Uterus (tissue), 3 donors: ENCODE measurements at regions not wholly inside any gene's neighbourhood (a gene's known extent, or its start where the extent isn't known, plus 50 kb on each side); places are given as distances from the start of the nearest gene placed in this dataset.

Experiments
- DNase-seq, 2 donors: peaks; one replicate each; pipeline ENCODE4 v3.0.0-alpha.2; 2019 to 2020
- H3K27ac ChIP-seq, 2 donors: fragments of 200-600 bp; sonication (generic); 1 replicate in 1 of 2; 2 replicates in 1 of 2; pipeline ENCODE4 v1.5.1; 2016 to 2018
- H3K27me3 ChIP-seq, 2 donors: fragments of 200-600 bp; sonication (generic); one replicate each; pipeline ENCODE4 v1.5.1; 2018 to 2019; ENCODE audit warnings: control low read depth in 1 of 2
- H3K36me3 ChIP-seq, 2 donors: fragments of 200-600 bp; sonication (generic); one replicate each; pipeline ENCODE4 v1.5.1; 2019; ENCODE audit warnings: control low read depth in 1 of 2
- H3K4me1 ChIP-seq, 2 donors: fragments of 200-600 bp; sonication (generic); one replicate each; pipeline ENCODE4 v1.5.1; 2018 to 2019; ENCODE audit warnings: control low read depth in 1 of 2
- H3K4me3 ChIP-seq, 2 donors: fragments of 200-600 bp; sonication (generic); 1 replicate in 1 of 2; 2 replicates in 1 of 2; pipeline ENCODE4 v1.5.1; 2018 to 2019; ENCODE audit warnings: mild to moderate bottlenecking in 1 of 2
- H3K9me3 ChIP-seq, 2 donors: fragments of 200-600 bp; sonication (generic); one replicate each; pipeline ENCODE4 v1.5.1; 2019; ENCODE audit warnings: control low read depth in 1 of 2
- POLR2A ChIP-seq, 2 donors: fragments of 450-650 bp; IDR thresholded peaks; one replicate each; pipeline ENCODE4 v1.6.1; 2016; ENCODE audit warnings: antibody characterized with exemption in 2 of 2, mild to moderate bottlenecking in 1 of 2, moderate library complexity in 1 of 2
- intact Hi-C: fragments of 100-400 bp; cut with DNase I; formaldehyde crosslinking; loops from one replicate; pipeline ENCODE4 v1.15.1; 2023; ENCODE audit warnings: low total_unique reads
- TF ChIP-seq, protein P1 (sequence below), 4 experiments: fragments of 200-600 bp in 2 of 4; fragments of 450-650 bp in 2 of 4; sonication (generic) in 2 of 4; IDR thresholded peaks; one replicate each; pipeline ENCODE4 v1.5.1; 2016 to 2019; ENCODE audit warnings: antibody characterized with exemption in 4 of 4, mild to moderate bottlenecking in 2 of 4, moderate library complexity in 1 of 4
- donor health status: DM: yes; HTN: yes; CAD: no.

DNA sequence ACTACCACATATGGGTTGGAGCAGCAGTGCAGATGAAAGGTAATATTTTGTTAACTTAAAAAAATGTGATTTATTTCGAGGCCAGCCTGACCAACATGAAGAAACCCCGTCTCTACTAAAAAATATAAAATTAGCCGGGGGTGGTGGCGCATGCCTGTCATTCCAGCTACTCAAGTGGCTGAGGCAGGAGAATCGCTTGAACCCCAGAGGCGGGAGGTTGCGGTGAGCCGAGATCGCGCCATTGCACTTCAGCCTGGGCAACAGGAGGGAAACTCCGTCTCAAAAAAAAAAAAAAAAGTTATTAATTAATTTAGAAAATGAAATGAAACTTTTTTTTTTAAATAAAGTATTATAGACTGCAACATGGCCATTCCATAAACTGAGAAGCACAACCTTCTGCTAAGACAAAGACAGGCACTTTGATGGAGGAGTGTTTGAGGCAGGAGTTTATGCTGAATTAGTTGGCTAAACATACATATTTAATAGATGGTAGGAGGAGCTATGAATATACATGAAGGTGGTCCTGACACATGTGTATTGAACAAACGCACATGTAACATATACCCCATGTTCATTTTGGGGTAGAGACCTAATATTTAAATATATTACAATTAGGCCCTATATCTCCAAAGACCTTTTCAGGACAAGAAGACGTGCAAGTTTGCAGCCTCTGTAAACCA lies 1485.3 kb upstream of the MIR17HG start:
- Histone ChIP-seq H3K36me3 (no peaks in the 10 kb centered on the region), H3K27me3 (no peaks in the 10 kb centered on the region), H3K9me3 (no peaks in the 10 kb centered on the region), H3K4me3 (no peak overlapping the region), H3K4me1 (no peaks in the 10 kb centered on the region), H3K27ac (no peak overlapping the region)
- TF ChIP-seq, protein P1, sequence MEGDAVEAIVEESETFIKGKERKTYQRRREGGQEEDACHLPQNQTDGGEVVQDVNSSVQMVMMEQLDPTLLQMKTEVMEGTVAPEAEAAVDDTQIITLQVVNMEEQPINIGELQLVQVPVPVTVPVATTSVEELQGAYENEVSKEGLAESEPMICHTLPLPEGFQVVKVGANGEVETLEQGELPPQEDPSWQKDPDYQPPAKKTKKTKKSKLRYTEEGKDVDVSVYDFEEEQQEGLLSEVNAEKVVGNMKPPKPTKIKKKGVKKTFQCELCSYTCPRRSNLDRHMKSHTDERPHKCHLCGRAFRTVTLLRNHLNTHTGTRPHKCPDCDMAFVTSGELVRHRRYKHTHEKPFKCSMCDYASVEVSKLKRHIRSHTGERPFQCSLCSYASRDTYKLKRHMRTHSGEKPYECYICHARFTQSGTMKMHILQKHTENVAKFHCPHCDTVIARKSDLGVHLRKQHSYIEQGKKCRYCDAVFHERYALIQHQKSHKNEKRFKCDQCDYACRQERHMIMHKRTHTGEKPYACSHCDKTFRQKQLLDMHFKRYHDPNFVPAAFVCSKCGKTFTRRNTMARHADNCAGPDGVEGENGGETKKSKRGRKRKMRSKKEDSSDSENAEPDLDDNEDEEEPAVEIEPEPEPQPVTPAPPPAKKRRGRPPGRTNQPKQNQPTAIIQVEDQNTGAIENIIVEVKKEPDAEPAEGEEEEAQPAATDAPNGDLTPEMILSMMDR (IDR thresholded peaks at IDR 0.05): no peak
- TF ChIP-seq POLR2A (IDR thresholded peaks at IDR 0.05): no peak
- intact Hi-C loops: no loop called here
- DNase-seq: no peak

DNA sequence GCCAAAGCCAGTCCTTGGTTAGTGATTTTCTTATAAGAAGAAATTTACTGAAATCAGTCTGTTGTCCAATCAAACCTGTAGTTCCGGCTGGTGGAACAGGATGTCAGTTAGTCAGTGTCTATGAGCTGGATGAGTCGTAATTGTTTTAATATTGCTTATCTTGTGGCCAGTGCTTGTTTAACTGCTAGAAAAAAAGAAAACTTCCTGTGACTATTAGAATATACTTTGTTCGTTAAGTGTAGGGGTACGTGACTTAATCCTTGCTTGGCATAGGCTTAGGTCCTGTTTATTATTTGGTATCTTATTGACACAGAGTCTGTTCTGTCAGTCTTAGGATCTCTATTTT lies 1484.8 kb upstream of the MIR17HG start:
- H3K9me3 ChIP-seq: no peaks in the 10 kb centered on the region
- no peak overlapping the region for H3K4me3 ChIP-seq
- no peaks in the 10 kb centered on the region for H3K4me1 ChIP-seq
- H3K36me3 ChIP-seq: no peaks in the 10 kb centered on the region
- TF ChIP-seq, protein P1 (IDR thresholded peaks at IDR 0.05): no peak
- TF ChIP-seq POLR2A (IDR thresholded peaks at IDR 0.05): no peak
- intact Hi-C loops: no loop called here
- no peak overlapping the region for H3K27ac ChIP-seq
- H3K27me3 ChIP-seq: no peaks in the 10 kb centered on the region
- no peak for DNase-seq

DNA sequence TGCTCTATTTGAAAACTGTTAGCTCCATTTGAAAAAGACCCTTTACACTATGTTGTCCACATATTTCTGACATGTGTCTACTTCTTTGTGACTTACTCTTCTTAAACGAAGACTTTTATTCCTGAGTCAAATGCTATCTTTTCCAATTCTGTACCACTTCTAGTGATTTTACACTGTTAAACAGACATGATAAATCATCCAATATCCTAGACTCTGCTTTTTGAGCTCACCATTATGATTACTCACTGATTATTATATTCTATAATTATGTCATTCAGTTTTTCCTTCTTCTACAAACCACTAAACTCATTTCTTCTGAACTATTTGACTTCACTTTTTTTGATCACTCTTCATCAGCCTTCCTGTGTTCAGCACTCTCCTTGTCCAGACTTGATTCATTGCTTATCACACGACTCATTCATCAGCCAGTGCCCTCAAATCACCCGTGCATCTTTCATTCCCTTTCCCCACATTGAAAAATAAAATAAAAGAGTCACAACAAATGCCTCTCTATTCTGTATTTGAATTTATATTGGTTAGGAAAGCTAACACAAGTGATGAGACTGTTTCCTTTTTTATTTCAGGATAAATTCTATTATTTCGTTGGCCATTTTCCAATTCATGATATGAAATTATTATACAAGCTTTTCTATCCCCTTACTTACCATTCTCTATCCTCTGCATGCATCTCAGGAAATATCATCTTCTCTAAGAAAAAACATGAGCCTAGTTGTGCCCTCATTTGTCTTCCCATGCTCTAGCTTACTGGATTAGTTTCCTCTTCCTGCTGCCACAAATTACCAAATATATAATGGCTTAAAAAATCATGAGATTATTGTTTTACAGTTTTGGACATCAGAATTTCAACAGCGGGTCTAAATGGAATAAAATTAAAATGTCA lies 1482.1 kb upstream of the MIR17HG start:
- Histone ChIP-seq H3K27me3 (no peaks in the 10 kb centered on the region), H3K4me1 (no peaks in the 10 kb centered on the region), H3K4me3 (no peak overlapping the region), H3K36me3 (no peaks in the 10 kb centered on the region), H3K9me3 (no peaks in the 10 kb centered on the region), H3K27ac (no peak overlapping the region)
- no peak for DNase-seq
- TF ChIP-seq, protein P1 (IDR thresholded peaks at IDR 0.05): no peak
- TF ChIP-seq POLR2A (IDR thresholded peaks at IDR 0.05): no peak
- intact Hi-C loops: no loop called here

DNA sequence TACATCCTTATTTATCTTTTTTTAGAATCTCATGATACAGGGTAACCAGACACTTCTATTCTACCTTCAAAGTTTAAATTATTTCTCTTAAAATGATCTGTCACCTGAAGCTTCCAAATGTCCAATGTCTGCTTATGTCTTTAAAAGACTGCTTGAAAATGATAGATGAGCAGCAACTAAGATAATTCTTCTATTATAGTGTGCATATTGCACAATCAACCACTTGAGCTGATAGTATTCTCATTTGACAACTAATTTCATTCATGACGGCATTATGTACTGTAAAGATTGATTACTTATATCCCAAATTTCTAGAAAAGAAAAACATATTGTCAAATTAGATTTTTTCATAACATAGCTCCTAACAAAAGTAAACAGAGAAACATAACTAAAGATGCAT lies 1478.2 kb upstream of the MIR17HG start:
- DNase-seq: no peak
- Histone ChIP-seq H3K36me3 (no peaks in the 10 kb centered on the region), H3K9me3 (no peaks in the 10 kb centered on the region), H3K27me3 (no peaks in the 10 kb centered on the region), H3K27ac (no peak overlapping the region), H3K4me3 (no peak overlapping the region), H3K4me1 (no peaks in the 10 kb centered on the region)
- TF ChIP-seq, protein P1 (IDR thresholded peaks at IDR 0.05): no peak
- TF ChIP-seq POLR2A (IDR thresholded peaks at IDR 0.05): no peak
- intact Hi-C loops: no loop called here

DNA sequence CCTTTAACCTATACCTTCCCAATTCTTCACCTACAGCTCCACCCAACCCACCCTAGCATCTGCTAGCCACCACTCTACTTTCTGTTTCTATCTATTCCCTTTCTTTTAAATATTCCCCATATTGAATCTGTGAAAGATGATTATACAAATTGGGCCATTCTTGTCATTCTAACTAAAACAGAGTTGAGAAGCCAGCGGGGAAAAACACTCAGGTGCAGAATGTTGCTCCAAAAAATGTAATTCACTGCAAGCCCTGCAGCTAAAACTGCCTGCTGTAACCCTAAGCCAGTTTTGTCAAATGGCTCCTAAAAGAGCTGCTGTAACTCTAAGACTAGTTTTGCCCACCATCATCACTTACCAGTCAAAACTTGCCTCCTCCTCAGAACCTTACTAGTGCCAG lies 1468.6 kb upstream of the MIR17HG start:
- TF ChIP-seq, protein P1 (IDR thresholded peaks at IDR 0.05): no peak
- no peak for DNase-seq

More for the DNA sequence above, 1468.6 kb upstream of the MIR17HG start:
- H3K27me3 ChIP-seq: no peaks in the 10 kb centered on the region
- H3K36me3 ChIP-seq: no peaks in the 10 kb centered on the region
- no peak overlapping the region for H3K27ac ChIP-seq
- H3K4me1 ChIP-seq: no peaks in the 10 kb centered on the region
- no peak overlapping the region for H3K4me3 ChIP-seq
- intact Hi-C loops: no loop called here
- H3K9me3 ChIP-seq: no peaks in the 10 kb centered on the region
